NCI-H2171 (cell line): ENCODE measurements at regions not wholly inside any gene's neighbourhood (a gene's known extent, or its start where the extent isn't known, plus 50 kb on each side); places are given as distances from the start of the nearest gene placed in this dataset.

Experiments used
- DNase-seq: peaks from one replicate; lab custom pipeline; 2025; lab: John Stamatoyannopoulos, UW

- no peak for DNase-seq
Observed at GRCh38 chr5:167594750-167595149, 696.7 kb upstream of the WWC1 start.

GRCh38 chr5:167595196-167595595 is 696.2 kb upstream of the WWC1 start:
- no peak for DNase-seq

- no peak for DNase-seq
Observed at GRCh38 chr5:167598166-167598565, 693.3 kb upstream of the WWC1 start.

GRCh38 chr5:167602067-167602466 is 689.4 kb upstream of the WWC1 start:
- no peak for DNase-seq

GRCh38 chr5:167603135-167603534 is 688.3 kb upstream of the WWC1 start:
- DNase-seq, result no peak

- no peak for DNase-seq
Observed at GRCh38 chr5:167608390-167609272, 682.8 kb upstream of the WWC1 start.

- no peak for DNase-seq
Observed at GRCh38 chr5:167614294-167615021, 677.0 kb upstream of the WWC1 start.

- no peak for DNase-seq
Observed at GRCh38 chr5:167616043-167616890, 675.2 kb upstream of the WWC1 start.

GRCh38 chr5:167623354-167623753 is 668.1 kb upstream of the WWC1 start:
- no peak for DNase-seq

GRCh38 chr5:167624053-167624452 is 667.4 kb upstream of the WWC1 start:
- no peak for DNase-seq

- DNase-seq, result no peak
Observed at GRCh38 chr5:167626341-167627123, 664.9 kb upstream of the WWC1 start.

- DNase-seq, result no peak
Observed at GRCh38 chr5:167629634-167630033, 661.8 kb upstream of the WWC1 start.

GRCh38 chr5:167631191-167631590 is 660.3 kb upstream of the WWC1 start:
- DNase-seq, result peak; percentile 19

GRCh38 chr5:167633114-167633513 is 658.3 kb upstream of the WWC1 start:
- DNase-seq, result no peak

- DNase-seq, result no peak
Observed at GRCh38 chr5:167633931-167634341, 657.5 kb upstream of the WWC1 start.

GRCh38 chr5:167634432-167634831 is 657.0 kb upstream of the WWC1 start:
- DNase-seq, result no peak

GRCh38 chr5:167638816-167639215 is 652.6 kb upstream of the WWC1 start:
- DNase-seq, result no peak

- DNase-seq, result no peak
Observed at GRCh38 chr5:167639273-167639672, 652.2 kb upstream of the WWC1 start.

- no peak for DNase-seq
Observed at GRCh38 chr5:167639766-167640165, 651.7 kb upstream of the WWC1 start.

- DNase-seq, result no peak
Observed at GRCh38 chr5:167642181-167642580, 649.3 kb upstream of the WWC1 start.

GRCh38 chr5:167642779-167643517 is 648.5 kb upstream of the WWC1 start:
- no peak for DNase-seq
